GM23338 (cell line): ENCODE measurements at regions not wholly inside any gene's neighbourhood (a gene's known extent, or its start where the extent isn't known, plus 50 kb on each side); places are given as distances from the start of the nearest gene placed in this dataset.

Experiments used
- ATAC-seq: fragments of 200-7000 bp; cut with Tn5 transposase; 3 replicates; pipeline ENCODE4 v1.9.1; 2020
- DNase-seq: peaks from one replicate; pipeline ENCODE4 v3.0.0-alpha.2; 2015; ENCODE audit warnings: low spot score
- H2AFZ ChIP-seq: fragments of 200-600 bp; sonication (generic); 2 replicates; pipeline ENCODE4 v1.8.0; 2016; ENCODE audit warnings: antibody characterized with exemption, mild to moderate bottlenecking, moderate library complexity
- H3F3A ChIP-seq: fragments of 200-600 bp; sonication (generic); replicated peaks from 2 replicates; pipeline ENCODE4 v1.8.0; 2017; ENCODE audit warnings: antibody characterized with exemption, mixed run types, low read depth
- H3K27ac ChIP-seq: fragments of 200-600 bp; sonication (generic); 2 replicates; pipeline ENCODE4 v1.6.1; 2016; ENCODE audit warnings: low read depth
- H3K27me3 ChIP-seq: fragments of 200-600 bp; sonication (generic); 2 replicates; pipeline ENCODE4 v1.8.0; 2016; ENCODE audit warnings: mild to moderate bottlenecking, mixed run types, moderate library complexity; ENCODE audit not compliant: insufficient read depth
- H3K36me3 ChIP-seq: fragments of 200-600 bp; sonication (generic); 2 replicates; pipeline ENCODE4 v1.8.0; 2016; ENCODE audit warnings: mild to moderate bottlenecking; ENCODE audit not compliant: insufficient read depth
- H3K4me1 ChIP-seq: fragments of 200-600 bp; sonication (generic); 2 replicates; pipeline ENCODE4 v1.8.0; 2016; ENCODE audit warnings: mild to moderate bottlenecking, moderate library complexity; ENCODE audit not compliant: insufficient read depth
- H3K4me2 ChIP-seq: fragments of 200-600 bp; sonication (generic); 2 replicates; pipeline ENCODE4 v1.7.1; 2017; ENCODE audit warnings: mixed run types
- H3K4me3 ChIP-seq: fragments of 200-600 bp; sonication (generic); 2 replicates; pipeline ENCODE4 v1.6.1; 2016; ENCODE audit warnings: mixed run types
- H3K79me2 ChIP-seq: fragments of 200-600 bp; sonication (generic); replicated peaks from 2 replicates; pipeline ENCODE4 v1.8.0; 2017; ENCODE audit warnings: mild to moderate bottlenecking; ENCODE audit not compliant: insufficient read depth
- H3K9me2 ChIP-seq: fragments of 200-600 bp; sonication (generic); 2 replicates; pipeline ENCODE4 v1.8.0; 2017; ENCODE audit not compliant: insufficient read depth
- H4K20me1 ChIP-seq: fragments of 200-600 bp; sonication (generic); replicated peaks from 2 replicates; pipeline ENCODE4 v1.8.0; 2017; ENCODE audit warnings: mild to moderate bottlenecking; ENCODE audit not compliant: insufficient read depth
- H3K27ac Mint-ChIP-seq: 2 replicates; pipeline ENCODE4 v1.8.0; 2020; ENCODE audit warnings: inconsistent platforms, mild to moderate bottlenecking, moderate library complexity, mixed read lengths
- H3K27me3 Mint-ChIP-seq: 3 replicates; pipeline ENCODE4 v1.8.0; 2022; ENCODE audit warnings: low read depth, mild to moderate bottlenecking, moderate library complexity, mixed read lengths, inconsistent platforms; ENCODE audit not compliant: insufficient read depth, poor library complexity
- H3K36me3 Mint-ChIP-seq: 3 replicates; pipeline ENCODE4 v1.8.0; 2021; ENCODE audit warnings: low read depth, mild to moderate bottlenecking, inconsistent platforms, moderate library complexity, mixed read lengths
- H3K4me1 Mint-ChIP-seq: 3 replicates; pipeline ENCODE4 v1.8.0; 2020; ENCODE audit warnings: mild to moderate bottlenecking, inconsistent platforms, mixed read lengths
- H3K4me3 Mint-ChIP-seq: 3 replicates; pipeline ENCODE4 v1.8.0; 2021; ENCODE audit warnings: moderate library complexity, mild to moderate bottlenecking, inconsistent platforms, mixed read lengths
- H3K9me3 Mint-ChIP-seq: 3 replicates; pipeline ENCODE4 v1.8.0; 2020; ENCODE audit warnings: moderate library complexity, mild to moderate bottlenecking, inconsistent platforms, mixed read lengths
- CREB1 ChIP-seq: fragments of 250-450 bp; sonication (Bioruptor Pico); IDR thresholded peaks from 2 replicates; pipeline ENCODE4 v1.5.0; 2020; ENCODE audit warnings: low read depth, mild to moderate bottlenecking, moderate library complexity
- CTCF ChIP-seq, 2 experiments: fragments of 200-600 bp in 1 of 2; sonication (generic) in 1 of 2; conservative IDR thresholded peaks; 2 replicates each; pipeline versions ENCODE4 v1.5.1 to v1.6.1; 2016 to 2017; ENCODE audit warnings: antibody characterized with exemption in 2 of 2, low read depth in 2 of 2, mild to moderate bottlenecking in 2 of 2, moderate library complexity in 1 of 2
- ETS1 ChIP-seq: IDR thresholded peaks from 2 replicates; pipeline ENCODE4 v1.6.1; 2016; ENCODE audit warnings: antibody characterized with exemption
- EZH2 ChIP-seq: fragments of 200-600 bp; sonication (generic); IDR thresholded peaks from one replicate; pipeline ENCODE4 v1.8.0; 2017; ENCODE audit warnings: antibody characterized with exemption, mild to moderate bottlenecking, low read depth; ENCODE audit not compliant: unreplicated experiment
- JUNB ChIP-seq: IDR thresholded peaks from one replicate; pipeline ENCODE4 v1.6.1; 2016; ENCODE audit warnings: antibody characterized with exemption; ENCODE audit not compliant: unreplicated experiment
- NANOG ChIP-seq: IDR thresholded peaks from 2 replicates; pipeline ENCODE4 v1.6.1; 2016; ENCODE audit warnings: antibody characterized with exemption, borderline replicate concordance
- STAT1 ChIP-seq: IDR thresholded peaks from one replicate; pipeline ENCODE4 v1.6.1; 2016; ENCODE audit warnings: antibody characterized with exemption; ENCODE audit not compliant: unreplicated experiment
- ZNF114 ChIP-seq: fragments of 250-450 bp; sonication (Bioruptor Pico); IDR thresholded peaks from 2 replicates; pipeline ENCODE4 v1.5.0; 2020; ENCODE audit warnings: mild to moderate bottlenecking, moderate library complexity
- ZNF331 ChIP-seq: fragments of 250-450 bp; sonication (Bioruptor Pico); IDR thresholded peaks from 2 replicates; pipeline ENCODE4 v1.5.0; 2020; ENCODE audit warnings: low read depth, mild to moderate bottlenecking, moderate library complexity
- TF ChIP-seq, protein P1 (sequence below): fragments of 250-450 bp; sonication (Bioruptor Pico); IDR thresholded peaks from 2 replicates; pipeline ENCODE4 v1.5.0; 2020; ENCODE audit warnings: mild to moderate bottlenecking, moderate library complexity

DNA sequence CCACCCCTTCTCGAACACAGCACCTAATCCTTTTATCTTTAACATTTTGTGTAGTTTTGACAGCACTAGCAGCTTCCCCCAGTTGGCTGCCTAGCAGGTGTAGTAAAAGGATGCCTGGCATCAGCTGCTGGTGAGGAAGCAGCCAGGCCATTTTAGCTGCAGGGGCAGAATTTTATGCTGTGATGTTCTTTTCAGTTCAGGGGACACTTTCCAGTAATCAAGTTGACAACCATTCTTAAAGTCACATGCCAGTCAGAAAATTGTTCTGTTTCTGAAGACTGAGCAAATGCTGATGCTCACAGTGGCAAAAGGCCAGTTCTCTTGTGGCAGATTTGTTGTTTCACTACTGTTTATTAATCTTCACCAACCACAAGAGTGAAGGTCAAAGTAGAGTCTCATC is 570.8 kb downstream of the CCDC85A start (continued):
- TF ChIP-seq CTCF (conservative IDR thresholded peaks at IDR 0.05; ENCODE audit: low read depth in 2 of 2): no peak
- no peak for TF ChIP-seq EZH2

DNA sequence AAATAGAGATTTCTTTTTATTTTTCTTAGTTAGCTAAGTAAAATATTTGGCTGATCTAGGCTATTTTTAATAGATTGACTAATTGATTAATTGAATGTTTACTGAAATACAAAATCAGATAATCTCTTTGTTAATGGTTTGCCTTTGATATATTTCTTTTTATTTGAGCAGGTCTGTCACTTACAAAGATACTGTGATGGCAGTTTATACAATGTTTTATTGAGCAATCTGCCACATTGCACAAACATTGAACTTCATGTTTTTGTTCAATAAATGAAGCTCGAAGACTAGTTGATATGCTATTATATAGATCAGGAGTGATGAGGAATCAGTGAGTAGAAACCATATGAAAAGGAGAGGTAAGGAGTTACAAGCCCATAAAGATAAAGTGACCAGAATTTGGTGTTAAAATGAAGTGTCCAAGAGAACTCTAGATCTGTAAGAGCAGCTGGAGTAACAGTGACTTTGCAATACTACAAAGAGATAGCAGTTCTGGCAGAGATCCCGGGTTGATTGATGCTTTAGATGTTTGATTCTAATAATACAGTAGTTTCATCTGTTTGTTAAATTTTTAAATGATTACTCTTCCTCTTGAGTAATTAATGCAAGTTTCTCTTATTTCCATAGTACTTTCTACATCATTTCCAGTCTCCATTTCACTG is 574.2 kb downstream of the CCDC85A start:
- H3K36me3 ChIP-seq: no peaks in the 10 kb centered on the region
- no peaks in the 10 kb centered on the region for H3K4me1 ChIP-seq
- peaks cover 5% of the 10 kb centered on the region for H3K9me2 ChIP-seq
- H3F3A ChIP-seq: no peaks in the 10 kb centered on the region
- no peak overlapping the region for H3K27ac Mint-ChIP-seq
- H4K20me1 ChIP-seq: no peaks in the 10 kb centered on the region
- H3K79me2 ChIP-seq: no peaks in the 10 kb centered on the region
- H3K4me3 ChIP-seq: no peak overlapping the region
- no peaks in the 10 kb centered on the region for H3K27me3 ChIP-seq
- H3K4me1 Mint-ChIP-seq: no peaks in the 10 kb centered on the region
- H3K27me3 Mint-ChIP-seq: no peaks in the 10 kb centered on the region
- no peak for ATAC-seq
- H3K4me2 ChIP-seq: no peak overlapping the region
- H3K4me3 Mint-ChIP-seq: no peak overlapping the region
- no peak overlapping the region for H3K27ac ChIP-seq
- no peak overlapping the region for H2AFZ ChIP-seq
- DNase-seq: no peak
- peaks cover 16% of the 10 kb centered on the region; the same call in 2 of the 3 replicates for H3K9me3 Mint-ChIP-seq
- no peaks in the 10 kb centered on the region; the same call in 2 of the 3 replicates for H3K36me3 Mint-ChIP-seq
- TF ChIP-seq NANOG: no peak
- TF ChIP-seq JUNB: no peak
- TF ChIP-seq STAT1: no peak
- TF ChIP-seq, protein P1, sequence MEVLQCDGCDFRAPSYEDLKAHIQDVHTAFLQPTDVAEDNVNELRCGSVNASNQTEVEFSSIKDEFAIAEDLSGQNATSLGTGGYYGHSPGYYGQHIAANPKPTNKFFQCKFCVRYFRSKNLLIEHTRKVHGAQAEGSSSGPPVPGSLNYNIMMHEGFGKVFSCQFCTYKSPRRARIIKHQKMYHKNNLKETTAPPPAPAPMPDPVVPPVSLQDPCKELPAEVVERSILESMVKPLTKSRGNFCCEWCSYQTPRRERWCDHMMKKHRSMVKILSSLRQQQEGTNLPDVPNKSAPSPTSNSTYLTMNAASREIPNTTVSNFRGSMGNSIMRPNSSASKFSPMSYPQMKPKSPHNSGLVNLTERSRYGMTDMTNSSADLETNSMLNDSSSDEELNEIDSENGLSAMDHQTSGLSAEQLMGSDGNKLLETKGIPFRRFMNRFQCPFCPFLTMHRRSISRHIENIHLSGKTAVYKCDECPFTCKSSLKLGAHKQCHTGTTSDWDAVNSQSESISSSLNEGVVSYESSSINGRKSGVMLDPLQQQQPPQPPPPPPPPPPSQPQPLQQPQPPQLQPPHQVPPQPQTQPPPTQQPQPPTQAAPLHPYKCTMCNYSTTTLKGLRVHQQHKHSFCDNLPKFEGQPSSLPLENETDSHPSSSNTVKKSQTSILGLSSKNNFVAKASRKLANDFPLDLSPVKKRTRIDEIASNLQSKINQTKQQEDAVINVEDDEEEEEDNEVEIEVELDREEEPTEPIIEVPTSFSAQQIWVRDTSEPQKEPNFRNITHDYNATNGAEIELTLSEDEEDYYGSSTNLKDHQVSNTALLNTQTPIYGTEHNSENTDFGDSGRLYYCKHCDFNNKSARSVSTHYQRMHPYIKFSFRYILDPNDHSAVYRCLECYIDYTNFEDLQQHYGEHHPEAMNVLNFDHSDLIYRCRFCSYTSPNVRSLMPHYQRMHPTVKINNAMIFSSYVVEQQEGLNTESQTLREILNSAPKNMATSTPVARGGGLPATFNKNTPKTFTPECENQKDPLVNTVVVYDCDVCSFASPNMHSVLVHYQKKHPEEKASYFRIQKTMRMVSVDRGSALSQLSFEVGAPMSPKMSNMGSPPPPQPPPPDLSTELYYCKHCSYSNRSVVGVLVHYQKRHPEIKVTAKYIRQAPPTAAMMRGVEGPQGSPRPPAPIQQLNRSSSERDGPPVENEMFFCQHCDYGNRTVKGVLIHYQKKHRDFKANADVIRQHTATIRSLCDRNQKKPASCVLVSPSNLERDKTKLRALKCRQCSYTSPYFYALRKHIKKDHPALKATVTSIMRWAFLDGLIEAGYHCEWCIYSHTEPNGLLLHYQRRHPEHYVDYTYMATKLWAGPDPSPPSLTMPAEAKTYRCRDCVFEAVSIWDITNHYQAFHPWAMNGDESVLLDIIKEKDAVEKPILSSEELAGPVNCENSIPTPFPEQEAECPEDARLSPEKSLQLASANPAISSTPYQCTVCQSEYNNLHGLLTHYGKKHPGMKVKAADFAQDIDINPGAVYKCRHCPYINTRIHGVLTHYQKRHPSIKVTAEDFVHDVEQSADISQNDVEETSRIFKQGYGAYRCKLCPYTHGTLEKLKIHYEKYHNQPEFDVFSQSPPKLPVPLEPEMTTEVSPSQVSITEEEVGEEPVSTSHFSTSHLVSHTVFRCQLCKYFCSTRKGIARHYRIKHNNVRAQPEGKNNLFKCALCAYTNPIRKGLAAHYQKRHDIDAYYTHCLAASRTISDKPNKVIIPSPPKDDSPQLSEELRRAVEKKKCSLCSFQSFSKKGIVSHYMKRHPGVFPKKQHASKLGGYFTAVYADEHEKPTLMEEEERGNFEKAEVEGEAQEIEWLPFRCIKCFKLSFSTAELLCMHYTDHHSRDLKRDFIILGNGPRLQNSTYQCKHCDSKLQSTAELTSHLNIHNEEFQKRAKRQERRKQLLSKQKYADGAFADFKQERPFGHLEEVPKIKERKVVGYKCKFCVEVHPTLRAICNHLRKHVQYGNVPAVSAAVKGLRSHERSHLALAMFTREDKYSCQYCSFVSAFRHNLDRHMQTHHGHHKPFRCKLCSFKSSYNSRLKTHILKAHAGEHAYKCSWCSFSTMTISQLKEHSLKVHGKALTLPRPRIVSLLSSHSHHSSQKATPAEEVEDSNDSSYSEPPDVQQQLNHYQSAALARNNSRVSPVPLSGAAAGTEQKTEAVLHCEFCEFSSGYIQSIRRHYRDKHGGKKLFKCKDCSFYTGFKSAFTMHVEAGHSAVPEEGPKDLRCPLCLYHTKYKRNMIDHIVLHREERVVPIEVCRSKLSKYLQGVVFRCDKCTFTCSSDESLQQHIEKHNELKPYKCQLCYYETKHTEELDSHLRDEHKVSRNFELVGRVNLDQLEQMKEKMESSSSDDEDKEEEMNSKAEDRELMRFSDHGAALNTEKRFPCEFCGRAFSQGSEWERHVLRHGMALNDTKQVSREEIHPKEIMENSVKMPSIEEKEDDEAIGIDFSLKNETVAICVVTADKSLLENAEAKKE (CRISPR knock-in tag): no peak
- TF ChIP-seq CREB1 (CRISPR knock-in tag): no peak
- TF ChIP-seq ZNF114 (CRISPR knock-in tag): no peak
- TF ChIP-seq EZH2: no peak
- TF ChIP-seq ETS1: no peak
- no peak for TF ChIP-seq ZNF331
- TF ChIP-seq CTCF (conservative IDR thresholded peaks at IDR 0.05; ENCODE audit: low read depth in 2 of 2): no peak
